GM19397 (cell line): ENCODE measurements at regions not wholly inside any gene's neighbourhood (a gene's known extent, or its start where the extent isn't known, plus 50 kb on each side); places are given as distances from the start of the nearest gene placed in this dataset.

Experiments used
- ATAC-seq: cut with Tn5 transposase; IDR thresholded peaks from one replicate; pipeline ENCODE4 v1.9.1; 2021; ENCODE audit warnings: mild to moderate bottlenecking, moderate library complexity; ENCODE audit not compliant: unreplicated experiment

GRCh38 chr4:129167640-129168260 lies 71.8 kb downstream of the C4orf33 start:
- no peak for ATAC-seq

- no peak for ATAC-seq
Observed at GRCh38 chr4:129172181-129172580, 76.2 kb downstream of the C4orf33 start.

GRCh38 chr4:129176864-129177263 lies 80.9 kb downstream of the C4orf33 start:
- no peak for ATAC-seq

- ATAC-seq: no peak
Observed at GRCh38 chr4:129179276-129179675, 83.3 kb downstream of the C4orf33 start.

GRCh38 chr4:129189630-129190029 lies 93.7 kb downstream of the C4orf33 start:
- no peak for ATAC-seq

GRCh38 chr4:129193357-129194100 lies 97.6 kb downstream of the C4orf33 start:
- ATAC-seq: no peak

- ATAC-seq: no peak
Observed at GRCh38 chr4:129208481-129208880, 112.5 kb downstream of the C4orf33 start.

- no peak for ATAC-seq
Observed at GRCh38 chr4:129213692-129214091, 117.7 kb downstream of the C4orf33 start.

GRCh38 chr4:129218360-129218759 lies 122.4 kb downstream of the C4orf33 start:
- no peak for ATAC-seq

GRCh38 chr4:129218897-129219296 lies 122.9 kb downstream of the C4orf33 start:
- ATAC-seq: no peak

GRCh38 chr4:129220254-129220653 lies 124.3 kb downstream of the C4orf33 start:
- ATAC-seq: no peak

GRCh38 chr4:129223945-129224344 lies 128.0 kb downstream of the C4orf33 start:
- no peak for ATAC-seq

GRCh38 chr4:129230846-129231245 lies 134.9 kb downstream of the C4orf33 start:
- no peak for ATAC-seq

- no peak for ATAC-seq
Observed at GRCh38 chr4:129231945-129232588, 136.1 kb downstream of the C4orf33 start.

- ATAC-seq: no peak
Observed at GRCh38 chr4:129232589-129233337, 136.8 kb downstream of the C4orf33 start.

GRCh38 chr4:129233691-129234090 lies 137.7 kb downstream of the C4orf33 start:
- no peak for ATAC-seq

GRCh38 chr4:129236351-129236750 lies 140.4 kb downstream of the C4orf33 start:
- no peak for ATAC-seq

GRCh38 chr4:129239088-129239487 lies 143.1 kb downstream of the C4orf33 start:
- no peak for ATAC-seq

- ATAC-seq: no peak
Observed at GRCh38 chr4:129240816-129241215, 144.9 kb downstream of the C4orf33 start.

- ATAC-seq: no peak
Observed at GRCh38 chr4:129246145-129246544, 150.2 kb downstream of the C4orf33 start.

- ATAC-seq: no peak
Observed at GRCh38 chr4:129246910-129247461, 151.0 kb downstream of the C4orf33 start.
